Iris pigment epithelial cell (primary cell): ENCODE measurements at regions not wholly inside any gene's neighbourhood (a gene's known extent, or its start where the extent isn't known, plus 50 kb on each side); places are given as distances from the start of the nearest gene placed in this dataset.
A peak's percentile ranks its signal among the peaks of the same experiment; 100 is the strongest.

ENCODE experiments used
- DNase-seq: peaks from one replicate; pipeline ENCODE4 v3.0.0-alpha.2; 2011; ENCODE audit warnings: low read depth

GRCh38 chrX:76228499-76228898, 55.6 kb downstream of the PBDC1 start:
- DNase-seq: no peak

GRCh38 chrX:76248901-76249300, 76.0 kb downstream of the PBDC1 start:
- no peak for DNase-seq

- peak; percentile 44 for DNase-seq
These were observed 80.6 kb downstream of the PBDC1 start for GRCh38 chrX:76253432-76253831.

GRCh38 chrX:76279007-76279406, 106.1 kb downstream of the PBDC1 start:
- peak; percentile 37 for DNase-seq
